SK-N-SH treated with all-trans-retinoic acid at 6 μM for 48 hours (cell line): ENCODE measurements at regions not wholly inside any gene's neighbourhood (a gene's known extent, or its start where the extent isn't known, plus 50 kb on each side); places are given as distances from the start of the nearest gene placed in this dataset.

Source experiments
- ATAC-seq: fragments of 200-7000 bp; cut with Tn5 transposase; 3 replicates; pipeline ENCODE4 v1.9.1; 2020; ENCODE audit warnings: mild to moderate bottlenecking, moderate library complexity
- BACH2 ChIP-seq: fragments of 250-450 bp; sonication (Bioruptor Pico); IDR thresholded peaks from 2 replicates; pipeline ENCODE4 v1.9.0; 2021; ENCODE audit warnings: mild to moderate bottlenecking, borderline replicate concordance
- CREB5 ChIP-seq: fragments of 250-450 bp; sonication (Bioruptor Pico); IDR thresholded peaks from 2 replicates; pipeline ENCODE4 v1.5.1; 2020; ENCODE audit warnings: low read depth, mild to moderate bottlenecking, moderate library complexity
- CSRNP3 ChIP-seq: fragments of 250-450 bp; sonication (Bioruptor Pico); IDR thresholded peaks from 2 replicates; pipeline ENCODE4 v1.5.1; 2021; ENCODE audit warnings: mild to moderate bottlenecking, moderate library complexity
- ESRRG ChIP-seq: fragments of 250-450 bp; sonication (Bioruptor Pico); IDR thresholded peaks from 2 replicates; pipeline ENCODE4 v1.6.1; 2021; ENCODE audit warnings: mild to moderate bottlenecking
- ISL1 ChIP-seq: fragments of 250-450 bp; sonication (Bioruptor Pico); IDR thresholded peaks from 2 replicates; pipeline ENCODE4 v2.1.2; 2022; ENCODE audit warnings: mild to moderate bottlenecking, moderate library complexity
- OSR1 ChIP-seq: fragments of 250-450 bp; sonication (Bioruptor Pico); IDR thresholded peaks from 2 replicates; pipeline ENCODE4 v1.8.0; 2022; ENCODE audit warnings: moderate library complexity, mild to moderate bottlenecking, inconsistent platforms
- PATZ1 ChIP-seq: fragments of 250-450 bp; sonication (Bioruptor Pico); IDR thresholded peaks from 2 replicates; pipeline ENCODE4 v1.8.0; 2020; ENCODE audit warnings: mild to moderate bottlenecking, moderate library complexity, borderline replicate concordance
- PPARA ChIP-seq: fragments of 250-450 bp; sonication (Bioruptor Pico); IDR thresholded peaks from 2 replicates; pipeline ENCODE4 v1.5.0; 2020; ENCODE audit warnings: mild to moderate bottlenecking, borderline replicate concordance
- RARB ChIP-seq: fragments of 250-450 bp; sonication (Bioruptor Pico); IDR thresholded peaks from 2 replicates; pipeline ENCODE4 v1.8.0; 2021; ENCODE audit warnings: mild to moderate bottlenecking, moderate library complexity
- TCF4 ChIP-seq: fragments of 250-450 bp; sonication (Bioruptor Pico); IDR thresholded peaks from 2 replicates; pipeline ENCODE4 v1.8.0; 2021; ENCODE audit warnings: mild to moderate bottlenecking, moderate library complexity, borderline replicate concordance
- TOX ChIP-seq: fragments of 250-450 bp; sonication (Bioruptor Pico); IDR thresholded peaks from 2 replicates; pipeline ENCODE4 v1.8.0; 2021; ENCODE audit warnings: mild to moderate bottlenecking, moderate library complexity, borderline replicate concordance
- TSHZ2 ChIP-seq: fragments of 250-450 bp; sonication (Bioruptor Pico); IDR thresholded peaks from 2 replicates; pipeline ENCODE4 v1.5.0; 2020; ENCODE audit warnings: mild to moderate bottlenecking, moderate library complexity
- ZC3H10 ChIP-seq: fragments of 250-450 bp; sonication (Bioruptor Pico); IDR thresholded peaks from 2 replicates; pipeline ENCODE4 v1.5.1; 2021; ENCODE audit warnings: mild to moderate bottlenecking, moderate library complexity
- ZFP3 ChIP-seq: fragments of 250-450 bp; sonication (Bioruptor Pico); IDR thresholded peaks from 2 replicates; pipeline ENCODE4 v1.5.0; 2020; ENCODE audit warnings: mild to moderate bottlenecking, moderate library complexity
- ZFP30 ChIP-seq: fragments of 450-650 bp; formaldehyde crosslinking; IDR thresholded peaks from 2 replicates; pipeline ENCODE4 v1.5.0; 2022; ENCODE audit warnings: mild to moderate bottlenecking, moderate library complexity
- ZNF565 ChIP-seq: fragments of 450-650 bp; formaldehyde crosslinking; conservative IDR thresholded peaks from 2 replicates; pipeline ENCODE4 v1.5.0; 2020; ENCODE audit warnings: low read depth, mild to moderate bottlenecking, moderate library complexity
- ZNF70 ChIP-seq: fragments of 450-650 bp; formaldehyde crosslinking; IDR thresholded peaks from 2 replicates; pipeline ENCODE4 v1.5.0; 2020; ENCODE audit warnings: mild to moderate bottlenecking, moderate library complexity
- ZNF8 ChIP-seq: fragments of 450-650 bp; formaldehyde crosslinking; IDR thresholded peaks from 2 replicates; pipeline ENCODE4 v1.5.0; 2020; ENCODE audit warnings: mild to moderate bottlenecking, moderate library complexity

GRCh38 chr6:8830794-8831193 lies 395.4 kb upstream of the SLC35B3 start (continued):
- TF ChIP-seq ZNF70 (no peak), TOX (CRISPR knock-in tag) (no peak), ESRRG (CRISPR knock-in tag) (no peak), PPARA (CRISPR knock-in tag) (no peak), PATZ1 (no peak), ZFP30 (CRISPR knock-in tag) (no peak), ZC3H10 (CRISPR knock-in tag) (no peak), TCF4 (CRISPR knock-in tag) (no peak), ZNF8 (CRISPR knock-in tag) (no peak), RARB (CRISPR knock-in tag) (no peak), CSRNP3 (no peak), OSR1 (no peak)

- no peak for TF ChIP-seq ISL1 (CRISPR knock-in tag)
- no peak for TF ChIP-seq ZNF565 (CRISPR knock-in tag)
- no peak for ATAC-seq
Measured at GRCh38 chr6:8829796-8830195, 394.5 kb upstream of the SLC35B3 start.

GRCh38 chr6:8829296-8829695 lies 394.0 kb upstream of the SLC35B3 start:
- no peak for ATAC-seq
- no peak for TF ChIP-seq ZNF70
- TF ChIP-seq ZC3H10 (CRISPR knock-in tag): no peak
- no peak for TF ChIP-seq TOX (CRISPR knock-in tag)
- no peak for TF ChIP-seq ISL1 (CRISPR knock-in tag)
- TF ChIP-seq OSR1: no peak
- no peak for TF ChIP-seq RARB (CRISPR knock-in tag)
- TF ChIP-seq CSRNP3: no peak
- no peak for TF ChIP-seq TSHZ2 (CRISPR knock-in tag)
- TF ChIP-seq ZFP3 (CRISPR knock-in tag): no peak
- no peak for TF ChIP-seq PATZ1

- ATAC-seq: no peak
- TF ChIP-seq PPARA (CRISPR knock-in tag) (no peak), ISL1 (CRISPR knock-in tag) (no peak), ZFP3 (CRISPR knock-in tag) (no peak), BACH2 (CRISPR knock-in tag) (no peak), TSHZ2 (CRISPR knock-in tag) (no peak), CREB5 (CRISPR knock-in tag) (no peak), ZC3H10 (CRISPR knock-in tag) (no peak), ZNF70 (no peak), RARB (CRISPR knock-in tag) (no peak)
Measured at GRCh38 chr6:8828376-8828775, 393.0 kb upstream of the SLC35B3 start.
